Mucosa of gallbladder (tissue), 1 donor: ENCODE measurements at regions not wholly inside any gene's neighbourhood (a gene's known extent, or its start where the extent isn't known, plus 50 kb on each side); places are given as distances from the start of the nearest gene placed in this dataset.
"Not testable (repeated sequence)": the region's sequence is repeated elsewhere in the genome, so short reads cannot be mapped to it uniquely, and the experiment has no call there.

Experiments
- DNase-seq: peaks from one replicate; pipeline ENCODE4 v3.0.0-alpha.2; 2020; ENCODE audit warnings: low spot score
- donor health status: DM: no; HTN: no; CAD: no.

- no peak for DNase-seq
These were observed 50.7 kb upstream of the C12orf71 start for GRCh38 chr12:27133022-27133590.

GRCh38 chr12:27140478-27140969 lies 58.1 kb upstream of the C12orf71 start:
- no peak for DNase-seq

- peak; percentile 74 for DNase-seq
These were observed 59.8 kb upstream of the C12orf71 start for GRCh38 chr12:27142101-27142721.

GRCh38 chr12:27143256-27144069 lies 61.1 kb upstream of the C12orf71 start:
- DNase-seq = no peak

GRCh38 chr12:27145725-27146124 lies 63.3 kb upstream of the C12orf71 start:
- DNase-seq = not testable (repeated sequence)

GRCh38 chr12:27148373-27148772 lies 66.0 kb upstream of the C12orf71 start:
- DNase-seq = no peak

GRCh38 chr12:27148791-27149190 lies 66.4 kb upstream of the C12orf71 start:
- DNase-seq = no peak

GRCh38 chr12:27151479-27151878 lies 69.1 kb upstream of the C12orf71 start:
- no peak for DNase-seq

- no peak for DNase-seq
These were observed 75.9 kb upstream of the C12orf71 start for GRCh38 chr12:27158297-27158696.

- no peak for DNase-seq
These were observed 79.3 kb upstream of the C12orf71 start for GRCh38 chr12:27161458-27162228.

- no peak for DNase-seq
These were observed 79.8 kb upstream of the C12orf71 start for GRCh38 chr12:27162229-27162537.

- no peak for DNase-seq
These were observed 80.8 kb upstream of the C12orf71 start for GRCh38 chr12:27163048-27163715.

- no peak for DNase-seq
These were observed 80.2 kb upstream of the STK38L start for GRCh38 chr12:27163894-27164293.

GRCh38 chr12:27164330-27165040 lies 79.6 kb upstream of the STK38L start:
- no peak for DNase-seq

GRCh38 chr12:27165958-27166357 lies 78.1 kb upstream of the STK38L start:
- not testable (repeated sequence) for DNase-seq

- DNase-seq = not testable (repeated sequence)
These were observed 72.6 kb upstream of the STK38L start for GRCh38 chr12:27171494-27171893.

GRCh38 chr12:27176765-27177164 lies 67.3 kb upstream of the STK38L start:
- no peak for DNase-seq

- DNase-seq = no peak
These were observed 66.4 kb upstream of the STK38L start for GRCh38 chr12:27177706-27178105.

- DNase-seq = no peak
These were observed 65.8 kb upstream of the STK38L start for GRCh38 chr12:27178255-27178654.

GRCh38 chr12:27178723-27179399 lies 65.2 kb upstream of the STK38L start:
- no peak for DNase-seq
